ENCODE measurements at regions not wholly inside any gene's neighbourhood (a gene's known extent, or its start where the extent isn't known, plus 50 kb on each side); places are given as distances from the start of the nearest gene placed in this dataset.

DNA sequence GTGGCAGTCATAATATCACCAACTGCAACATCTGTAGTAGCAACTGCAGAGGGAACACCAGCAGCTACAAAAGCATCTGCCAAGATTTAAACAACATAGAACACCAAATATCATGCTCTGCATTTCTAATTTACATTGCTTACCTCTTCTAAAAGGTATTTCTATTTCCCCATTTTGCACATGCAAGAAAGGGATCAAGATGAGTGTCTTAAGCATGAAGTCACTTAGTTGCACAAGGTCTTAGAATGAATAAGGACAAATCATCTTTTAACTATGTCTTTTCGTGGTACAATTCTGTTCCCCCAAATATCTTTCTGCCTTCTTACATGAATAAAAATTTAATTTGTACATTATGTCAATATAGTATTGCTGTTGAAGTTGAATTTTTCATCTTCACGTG is 1746.4 kb downstream of the EFNA5 start:
- no peaks in the 10 kb centered on the region for H3K36me3 Mint-ChIP-seq (ENCODE audit: low read depth)
- intact Hi-C loops (cut with micrococcal nuclease) = no loop called here
- H3K27ac Mint-ChIP-seq = no peak overlapping the region
- H3K27me3 Mint-ChIP-seq (ENCODE audit: low read depth) = no peaks in the 10 kb centered on the region
- CTCF ChIA-PET = no interaction called here
- DNase-seq = no peak
- no peak overlapping the region for H3K4me3 Mint-ChIP-seq
- no peaks in the 10 kb centered on the region for H3K4me1 Mint-ChIP-seq (ENCODE audit: low read depth)
- H3K9me3 Mint-ChIP-seq = peaks cover 9% of the 10 kb centered on the region

DNA sequence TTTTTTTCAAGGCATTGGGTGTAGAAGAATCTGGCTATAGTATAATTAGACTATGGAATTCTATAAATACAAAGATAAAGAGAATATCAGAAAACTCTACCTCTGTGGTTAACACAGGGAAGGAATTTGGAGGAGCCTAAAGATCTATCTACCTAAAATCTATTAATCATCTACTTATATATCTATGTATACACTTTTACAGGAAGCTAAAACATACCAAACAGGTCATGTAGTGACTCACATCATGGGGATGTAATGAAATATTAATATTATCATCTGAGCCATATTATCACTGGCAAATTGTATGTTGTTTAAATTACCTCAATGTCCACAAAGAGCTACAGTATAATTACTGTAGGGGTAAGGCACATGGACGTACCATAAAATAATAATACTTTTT is 1748.2 kb downstream of the EFNA5 start:
- Mint-ChIP-seq H3K9me3 (peaks cover 4% of the 10 kb centered on the region), H3K4me1 (ENCODE audit: low read depth) (no peaks in the 10 kb centered on the region), H3K27ac (no peak overlapping the region), H3K36me3 (ENCODE audit: low read depth) (no peaks in the 10 kb centered on the region), H3K4me3 (no peak overlapping the region), H3K27me3 (ENCODE audit: low read depth) (no peaks in the 10 kb centered on the region)
- intact Hi-C loops (cut with micrococcal nuclease) = no loop called here
- CTCF ChIA-PET = no interaction called here
- DNase-seq = no peak

DNA sequence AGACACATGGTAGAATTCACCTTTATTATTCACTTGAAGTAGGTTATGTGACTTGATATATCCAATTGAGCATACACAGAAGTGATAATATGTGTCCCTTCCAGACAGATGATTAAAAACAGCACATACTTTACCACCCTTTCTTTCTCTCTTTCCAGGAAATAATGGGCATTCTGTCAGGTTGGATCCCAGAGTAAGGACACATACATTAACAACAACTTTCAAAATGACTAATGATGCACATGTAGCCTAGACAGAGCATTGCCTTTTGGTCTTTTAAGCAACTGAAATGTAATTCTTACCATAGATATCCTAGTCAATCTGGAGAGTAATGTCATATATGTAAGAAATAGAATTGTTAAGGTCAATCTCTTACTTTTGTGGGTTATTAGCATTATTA is 1748.7 kb downstream of the EFNA5 start:
- H3K27me3 Mint-ChIP-seq (ENCODE audit: low read depth) = no peaks in the 10 kb centered on the region
- no peaks in the 10 kb centered on the region for H3K36me3 Mint-ChIP-seq (ENCODE audit: low read depth)
- H3K9me3 Mint-ChIP-seq = peaks cover 4% of the 10 kb centered on the region
- H3K4me1 Mint-ChIP-seq (ENCODE audit: low read depth) = no peaks in the 10 kb centered on the region
- no peak overlapping the region for H3K4me3 Mint-ChIP-seq
- intact Hi-C loops (cut with micrococcal nuclease) = no loop called here
- no peak overlapping the region for H3K27ac Mint-ChIP-seq
- CTCF ChIA-PET = no interaction called here
- no peak for DNase-seq

DNA sequence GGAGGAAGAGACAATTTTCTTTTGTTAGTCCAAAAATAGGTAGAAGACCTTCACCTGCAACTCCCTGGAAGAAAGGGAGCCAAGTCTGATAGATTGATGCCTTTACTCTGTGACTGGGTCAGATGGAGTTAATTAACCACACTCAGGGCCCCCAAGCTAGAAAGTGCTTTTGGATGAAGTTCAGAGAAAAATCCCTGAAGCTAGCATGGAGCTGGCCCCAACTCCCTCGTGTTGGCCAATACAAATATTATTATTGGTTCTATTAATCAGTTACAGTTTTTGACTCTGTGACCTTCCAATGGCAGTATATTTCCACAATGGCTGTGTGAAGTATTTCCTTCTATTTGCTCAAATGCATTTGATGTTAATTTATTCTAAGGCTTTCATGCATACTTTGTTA is 1753.5 kb downstream of the EFNA5 start:
- Mint-ChIP-seq H3K27ac (no peak overlapping the region), H3K9me3 (peaks cover 3% of the 10 kb centered on the region), H3K36me3 (ENCODE audit: low read depth) (no peaks in the 10 kb centered on the region), H3K27me3 (ENCODE audit: low read depth) (no peaks in the 10 kb centered on the region), H3K4me3 (no peak overlapping the region), H3K4me1 (ENCODE audit: low read depth) (no peaks in the 10 kb centered on the region)
- DNase-seq = no peak
- intact Hi-C loops (cut with micrococcal nuclease) = no loop called here
- CTCF ChIA-PET = no interaction called here

DNA sequence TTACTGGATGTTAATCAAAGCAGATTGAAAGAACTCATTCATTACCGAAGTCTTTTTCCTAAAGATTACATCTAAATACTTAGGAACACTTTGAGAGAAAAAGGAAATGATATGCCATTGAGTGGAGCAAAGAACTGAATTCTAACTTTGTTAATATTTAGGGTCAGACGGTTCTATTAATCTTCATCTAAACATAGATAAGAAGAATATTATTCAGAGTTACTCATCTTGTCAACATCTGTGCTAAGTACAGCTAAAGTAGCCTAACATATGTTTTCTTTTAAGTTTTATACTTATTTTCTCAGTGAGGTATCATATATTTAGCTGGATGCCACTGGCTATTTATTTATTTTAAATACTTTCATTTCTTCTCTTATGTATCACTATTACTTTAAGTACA is 1763.7 kb downstream of the EFNA5 start:
- intact Hi-C loops (cut with micrococcal nuclease) = no loop called here
- DNase-seq = no peak
- H3K36me3 Mint-ChIP-seq (ENCODE audit: low read depth) = no peaks in the 10 kb centered on the region
- H3K27ac Mint-ChIP-seq = no peak overlapping the region
- CTCF ChIA-PET = no interaction called here
- H3K4me1 Mint-ChIP-seq (ENCODE audit: low read depth) = no peaks in the 10 kb centered on the region
- no peak overlapping the region for H3K4me3 Mint-ChIP-seq
- no peaks in the 10 kb centered on the region for H3K27me3 Mint-ChIP-seq (ENCODE audit: low read depth)
- H3K9me3 Mint-ChIP-seq = peaks cover 1% of the 10 kb centered on the region

DNA sequence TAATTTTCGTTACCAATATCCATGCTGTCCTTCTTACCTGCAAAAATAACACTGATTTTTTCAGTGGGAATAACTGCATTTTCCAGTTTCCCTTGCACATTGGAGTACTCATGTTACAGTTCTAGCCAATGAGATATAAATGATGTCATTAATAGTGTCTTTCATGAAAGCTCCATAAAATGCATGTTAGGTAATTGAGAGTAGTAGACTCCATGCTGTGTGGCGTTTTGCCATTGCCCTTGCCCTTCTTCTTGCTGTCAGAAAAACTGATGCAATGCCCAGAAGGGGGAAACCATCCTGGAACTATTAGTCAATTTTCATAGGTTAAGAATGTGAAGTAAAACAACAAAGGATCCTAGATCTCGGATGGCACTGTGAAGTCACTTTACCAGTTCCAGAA is 1765.3 kb downstream of the EFNA5 start:
- Mint-ChIP-seq H3K9me3 (peaks cover 1% of the 10 kb centered on the region), H3K27me3 (ENCODE audit: low read depth) (no peaks in the 10 kb centered on the region), H3K36me3 (ENCODE audit: low read depth) (no peaks in the 10 kb centered on the region), H3K4me3 (no peak overlapping the region), H3K4me1 (ENCODE audit: low read depth) (no peaks in the 10 kb centered on the region), H3K27ac (no peak overlapping the region)
- intact Hi-C loops (cut with micrococcal nuclease) = no loop called here
- DNase-seq = no peak
- CTCF ChIA-PET = no interaction called here

DNA sequence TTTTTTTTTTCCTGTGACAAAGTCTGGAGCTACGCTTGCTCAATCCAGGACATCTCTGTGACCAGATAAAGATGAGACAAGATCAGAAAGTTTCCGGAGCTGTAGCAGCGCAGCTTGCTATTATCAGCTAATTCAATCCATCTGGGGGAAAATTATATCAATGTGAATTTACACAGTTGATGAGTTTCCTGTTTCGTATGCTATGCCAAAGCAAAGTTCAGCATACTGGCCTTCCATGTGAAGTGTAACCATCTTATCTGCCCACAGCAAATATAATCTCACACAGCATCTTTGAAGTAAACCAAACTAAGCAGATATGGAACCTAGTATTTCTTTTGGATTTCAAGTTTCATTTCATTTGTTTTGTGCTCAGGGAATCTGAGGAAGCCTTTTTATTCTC is 1767.7 kb downstream of the EFNA5 start:
- DNase-seq = no peak
- CTCF ChIA-PET = no interaction called here
- intact Hi-C loops (cut with micrococcal nuclease) = no loop called here
- no peaks in the 10 kb centered on the region for H3K4me1 Mint-ChIP-seq (ENCODE audit: low read depth)
- H3K9me3 Mint-ChIP-seq = peaks cover 1% of the 10 kb centered on the region
- H3K4me3 Mint-ChIP-seq = no peak overlapping the region
- H3K27me3 Mint-ChIP-seq (ENCODE audit: low read depth) = no peaks in the 10 kb centered on the region
- H3K27ac Mint-ChIP-seq = no peak overlapping the region
- no peaks in the 10 kb centered on the region for H3K36me3 Mint-ChIP-seq (ENCODE audit: low read depth)

DNA sequence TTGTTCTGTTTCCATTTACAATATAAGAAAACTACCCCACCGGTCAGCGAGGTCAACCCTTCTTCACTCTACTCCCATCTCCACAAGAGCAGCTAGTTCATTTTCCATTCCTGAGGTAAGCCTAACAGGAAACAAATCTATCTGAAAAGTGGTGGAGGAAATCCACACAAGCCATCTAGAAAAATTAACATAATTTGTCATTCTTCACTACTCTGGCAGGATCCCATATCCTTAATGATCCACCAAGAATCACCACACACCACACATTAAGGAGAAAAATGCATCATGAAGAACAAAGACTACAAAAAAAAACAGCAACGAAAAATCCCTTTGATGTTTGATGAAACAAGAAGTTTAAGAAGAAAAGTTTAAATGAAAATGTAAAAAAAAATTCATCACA is 1771.0 kb downstream of the EFNA5 start:
- no peaks in the 10 kb centered on the region for H3K4me1 Mint-ChIP-seq (ENCODE audit: low read depth)
- no peaks in the 10 kb centered on the region for H3K36me3 Mint-ChIP-seq (ENCODE audit: low read depth)
- no peaks in the 10 kb centered on the region for H3K27me3 Mint-ChIP-seq (ENCODE audit: low read depth)
- DNase-seq = no peak
- no peaks in the 10 kb centered on the region for H3K9me3 Mint-ChIP-seq
- CTCF ChIA-PET = no interaction called here
- no peak overlapping the region for H3K4me3 Mint-ChIP-seq
- no peak overlapping the region for H3K27ac Mint-ChIP-seq
- intact Hi-C loops (cut with micrococcal nuclease) = no loop called here

DNA sequence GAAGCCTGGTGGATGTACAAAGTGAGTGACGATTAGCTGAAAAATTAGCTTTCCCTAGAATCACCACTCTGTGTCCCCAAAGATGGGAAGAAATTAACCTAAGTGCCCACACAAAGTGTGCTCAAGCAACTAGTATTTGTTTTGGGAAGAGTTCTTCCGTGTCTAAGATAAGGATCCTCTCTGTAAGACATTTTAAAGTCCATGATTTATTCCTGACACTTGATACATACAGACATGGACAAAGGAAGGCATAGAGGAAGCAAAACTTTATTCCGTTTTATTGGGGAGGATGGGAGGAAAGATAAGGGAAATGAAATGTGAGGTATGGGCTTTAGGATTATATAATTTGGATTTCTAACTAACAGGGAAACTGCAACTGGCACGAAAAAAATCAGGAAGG is 1772.6 kb downstream of the EFNA5 start:
- H3K36me3 Mint-ChIP-seq (ENCODE audit: low read depth) = no peaks in the 10 kb centered on the region
- no peaks in the 10 kb centered on the region for H3K4me1 Mint-ChIP-seq (ENCODE audit: low read depth)
- CTCF ChIA-PET = no interaction called here
- H3K4me3 Mint-ChIP-seq = no peak overlapping the region
- H3K27ac Mint-ChIP-seq = no peak overlapping the region
- intact Hi-C loops (cut with micrococcal nuclease) = no loop called here
- H3K27me3 Mint-ChIP-seq (ENCODE audit: low read depth) = no peaks in the 10 kb centered on the region
- no peak for DNase-seq
- peaks cover 4% of the 10 kb centered on the region for H3K9me3 Mint-ChIP-seq

DNA sequence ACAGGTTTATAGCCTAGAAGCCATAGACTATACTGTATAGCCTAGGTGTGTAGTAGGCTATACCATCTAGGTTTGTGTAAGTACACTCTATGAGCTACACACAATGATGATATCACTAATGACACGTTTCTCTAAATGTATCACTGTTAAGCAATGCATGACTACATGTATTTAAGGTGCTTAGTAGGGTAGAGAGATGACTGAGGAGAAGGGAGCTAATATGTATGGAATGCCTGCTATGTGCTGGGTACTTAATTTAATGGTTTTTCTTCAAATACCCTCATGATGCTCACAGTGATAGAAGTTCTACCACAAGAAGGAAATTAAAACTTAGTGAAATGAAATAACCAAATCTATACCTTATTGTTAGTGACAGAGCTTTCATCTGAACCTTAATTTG is 1785.5 kb downstream of the EFNA5 start:
- Mint-ChIP-seq H3K4me1 (ENCODE audit: low read depth) (no peaks in the 10 kb centered on the region), H3K27ac (no peak overlapping the region), H3K36me3 (ENCODE audit: low read depth) (no peaks in the 10 kb centered on the region), H3K27me3 (ENCODE audit: low read depth) (no peaks in the 10 kb centered on the region), H3K9me3 (peaks cover 3% of the 10 kb centered on the region), H3K4me3 (no peak overlapping the region)
- intact Hi-C loops (cut with micrococcal nuclease) = no loop called here
- DNase-seq = no peak
- CTCF ChIA-PET = no interaction called here

DNA sequence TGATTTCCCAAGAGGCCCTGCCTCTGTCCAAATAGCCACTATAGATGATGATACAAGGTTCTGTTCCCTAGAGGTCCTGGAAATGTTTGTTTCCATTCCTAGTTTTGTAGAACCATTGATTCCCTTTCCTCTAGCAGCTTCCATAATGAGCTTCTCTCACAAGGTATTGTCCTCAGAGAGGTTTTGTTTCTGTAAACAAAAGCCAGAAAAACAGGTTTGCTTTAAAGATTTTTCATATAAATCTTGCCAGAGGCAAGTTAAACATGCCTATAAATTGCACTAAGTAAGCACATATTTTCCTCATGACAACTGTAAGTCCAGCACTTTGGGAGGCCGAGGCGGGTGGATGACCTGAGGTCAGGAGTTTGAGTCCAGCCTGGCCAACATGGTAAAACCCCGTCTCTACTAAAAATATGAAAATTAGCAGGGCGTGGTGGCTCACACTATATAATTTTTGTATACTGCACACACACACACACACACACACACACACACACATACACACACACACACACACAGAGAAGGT is 1787.7 kb downstream of the EFNA5 start:
- no peaks in the 10 kb centered on the region for H3K27me3 Mint-ChIP-seq (ENCODE audit: low read depth)
- peaks cover 5% of the 10 kb centered on the region for H3K9me3 Mint-ChIP-seq
- no peaks in the 10 kb centered on the region for H3K4me1 Mint-ChIP-seq (ENCODE audit: low read depth)
- H3K27ac Mint-ChIP-seq = no peak overlapping the region
- no peak for DNase-seq
- intact Hi-C loops (cut with micrococcal nuclease) = no loop called here
- H3K4me3 Mint-ChIP-seq = no peak overlapping the region
- no peaks in the 10 kb centered on the region for H3K36me3 Mint-ChIP-seq (ENCODE audit: low read depth)
- CTCF ChIA-PET = interaction anchor here (0.6 kb wide), 1 partner anchor 357 kb away, joined by 4 read pairs; no protein-coding TSS in a partner anchor

DNA sequence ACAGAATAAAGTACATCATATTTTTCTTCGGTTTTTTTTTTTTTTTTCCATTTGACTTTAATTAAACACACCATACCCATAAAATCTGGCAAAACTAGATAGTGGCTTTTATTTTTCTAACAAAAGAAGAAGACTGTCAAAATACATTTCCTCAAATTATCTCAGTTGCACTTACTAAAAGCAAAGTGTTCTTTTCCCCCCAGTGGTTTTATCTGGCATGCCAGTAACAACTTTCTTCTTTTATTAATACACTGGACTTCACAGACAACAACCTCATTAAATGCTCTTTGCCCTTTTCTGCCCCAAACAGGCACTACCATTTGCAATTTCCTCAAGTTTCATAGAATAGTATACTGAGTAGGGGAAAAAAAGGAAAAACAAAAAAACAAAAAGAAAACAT is 1792.3 kb downstream of the EFNA5 start:
- no peak overlapping the region for H3K27ac Mint-ChIP-seq
- intact Hi-C loops (cut with micrococcal nuclease) = no loop called here
- peaks cover 5% of the 10 kb centered on the region for H3K9me3 Mint-ChIP-seq
- CTCF ChIA-PET = no interaction called here
- H3K27me3 Mint-ChIP-seq (ENCODE audit: low read depth) = no peaks in the 10 kb centered on the region
- H3K36me3 Mint-ChIP-seq (ENCODE audit: low read depth) = no peaks in the 10 kb centered on the region
- DNase-seq = no peak
- H3K4me3 Mint-ChIP-seq = no peak overlapping the region
- H3K4me1 Mint-ChIP-seq (ENCODE audit: low read depth) = no peaks in the 10 kb centered on the region

DNA sequence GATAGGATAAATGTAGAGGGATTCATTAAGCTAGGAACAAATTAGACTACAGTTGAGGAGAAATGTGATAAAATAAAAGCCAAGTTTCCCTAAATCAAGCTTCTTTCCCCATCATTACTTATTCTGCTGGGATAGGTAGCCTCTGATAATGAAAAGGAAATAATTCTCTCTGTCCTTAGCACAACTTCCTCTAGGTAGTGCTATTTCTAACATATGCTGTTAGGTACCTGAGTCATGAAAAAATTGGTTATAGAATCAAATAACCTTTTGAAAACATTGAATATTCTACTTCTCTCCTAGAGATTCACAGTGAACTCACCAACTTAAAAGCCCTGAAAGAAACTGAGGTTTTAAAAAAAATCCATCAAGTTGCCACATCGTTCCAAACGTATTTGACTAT is 1793.1 kb downstream of the EFNA5 start:
- CTCF ChIA-PET = no interaction called here

DNA sequence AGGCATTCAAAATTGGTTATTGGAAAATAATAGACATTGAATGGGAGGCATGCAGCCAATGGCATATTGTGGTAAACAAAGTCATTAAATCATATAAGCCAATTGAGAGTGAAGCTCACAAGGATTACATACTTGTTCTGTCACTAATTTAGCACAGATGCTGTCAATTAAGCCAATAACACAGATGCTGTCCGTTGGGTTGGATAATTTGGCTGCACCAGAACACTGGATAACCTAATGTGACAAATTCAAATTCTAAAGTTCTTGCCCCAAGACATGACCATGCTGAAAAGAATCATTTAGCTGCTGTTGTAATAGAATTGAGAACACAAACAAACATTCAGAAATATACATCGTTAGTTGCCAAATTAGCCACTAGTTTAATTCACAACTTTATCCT is 1796.4 kb downstream of the EFNA5 start:
- H3K4me3 Mint-ChIP-seq = no peak overlapping the region
- no peaks in the 10 kb centered on the region for H3K27me3 Mint-ChIP-seq (ENCODE audit: low read depth)
- H3K4me1 Mint-ChIP-seq (ENCODE audit: low read depth) = no peaks in the 10 kb centered on the region
- H3K9me3 Mint-ChIP-seq = peaks cover 10% of the 10 kb centered on the region
- CTCF ChIA-PET = no interaction called here
- no peak for DNase-seq
- intact Hi-C loops (cut with micrococcal nuclease) = no loop called here
- H3K36me3 Mint-ChIP-seq (ENCODE audit: low read depth) = no peaks in the 10 kb centered on the region
- no peak overlapping the region for H3K27ac Mint-ChIP-seq

More for the DNA sequence above, 1793.1 kb downstream of the EFNA5 start:
- H3K4me1 Mint-ChIP-seq (ENCODE audit: low read depth) = no peaks in the 10 kb centered on the region
- H3K27me3 Mint-ChIP-seq (ENCODE audit: low read depth) = no peaks in the 10 kb centered on the region
- DNase-seq = no peak
- no peaks in the 10 kb centered on the region for H3K36me3 Mint-ChIP-seq (ENCODE audit: low read depth)
- intact Hi-C loops (cut with micrococcal nuclease) = no loop called here
- H3K9me3 Mint-ChIP-seq = peaks cover 6% of the 10 kb centered on the region
- no peak overlapping the region for H3K27ac Mint-ChIP-seq
- no peak overlapping the region for H3K4me3 Mint-ChIP-seq

All from activated naive CD4-positive, alpha-beta T cell treated with anti-CD3 and anti-CD28 coated beads for 36 hours (primary cell).